Heart right ventricle (tissue), 16 donors: ENCODE measurements at regions not wholly inside any gene's neighbourhood (a gene's known extent, or its start where the extent isn't known, plus 50 kb on each side); places are given as distances from the start of the nearest gene placed in this dataset.
A peak's percentile ranks its signal among the peaks of the same experiment; 100 is the strongest.

ENCODE experiments used
- ATAC-seq, 8 donors: fragments of 200-7000 bp; cut with Tn5 transposase; one replicate each; pipeline ENCODE4 v1.9.1; 2020; ENCODE audit warnings: mild to moderate bottlenecking in 8 of 8, moderate library complexity in 8 of 8, moderate number of reproducible peaks in 1 of 8
- DNase-seq, 2 donors: peaks; one replicate each; pipeline ENCODE4 v3.0.0-alpha.2; 2020
- H3K27ac ChIP-seq, 10 donors: fragments of 200-600 bp; sonication (generic) in 2 of 10; one replicate each; pipeline versions ENCODE4 v1.5.0 to v1.8.0; 2020 to 2022; ENCODE audit warnings: mild to moderate bottlenecking in 3 of 10
- H3K27me3 ChIP-seq, 7 donors: fragments of 200-600 bp; one replicate each; pipeline ENCODE4 v1.8.0; 2021 to 2022; ENCODE audit warnings: mild to moderate bottlenecking in 2 of 7
- H3K36me3 ChIP-seq, 9 donors: fragments of 200-600 bp; sonication (generic) in 1 of 9; one replicate each; pipeline versions ENCODE4 v1.5.0 to v1.8.0; 2020 to 2022; ENCODE audit warnings: mild to moderate bottlenecking in 2 of 9
- H3K4me1 ChIP-seq, 9 donors: fragments of 200-600 bp; sonication (generic) in 1 of 9; one replicate each; pipeline versions ENCODE4 v1.5.0 to v1.8.0; 2020 to 2022; ENCODE audit warnings: mild to moderate bottlenecking in 4 of 9
- H3K4me3 ChIP-seq, 10 donors: fragments of 200-600 bp; sonication (generic) in 2 of 10; one replicate each; pipeline versions ENCODE4 v1.5.0 to v1.8.0; 2020 to 2022; ENCODE audit warnings: mild to moderate bottlenecking in 7 of 10, moderate library complexity in 2 of 10
- H3K9me3 ChIP-seq, 11 donors: fragments of 200-600 bp in 10 of 11; sonication (generic) in 2 of 11; one replicate each; pipeline versions ENCODE4 v1.5.0 to v1.8.0; 2013 to 2022; ENCODE audit warnings: mild to moderate bottlenecking in 2 of 11, control low read depth in 1 of 11, moderate library complexity in 1 of 11
- CTCF ChIP-seq, 9 donors: fragments of 200-600 bp; sonication (generic) in 2 of 9; IDR thresholded peaks; one replicate each; pipeline versions ENCODE4 v1.5.0 to v1.8.0; 2021 to 2022; ENCODE audit warnings: antibody characterized with exemption in 9 of 9, mild to moderate bottlenecking in 5 of 9, moderate library complexity in 1 of 9
- WGBS, 2 donors: extraction: QIAGEN DNeasy Blood & Tissue Kit; methylation state at CpG; one replicate each; pipeline ENCODE4 v1.1.7; 2013; ENCODE audit warnings: inconsistent platforms in 1 of 2; 5-methylcytosine and 5-hydroxymethylcytosine counted together
- intact Hi-C, 10 donors: fragments of 100-400 bp; cut with DNase I; formaldehyde crosslinking; loops; one replicate each; pipeline versions ENCODE4 v1.11.1 to v1.14.2; 2022
- donor health status: Arrhythmogenic right ventricular cardiomyopathy.
- donor health status: ischemic (EF 13 %, LVEDD 7.1; RV severe dilation, severe dysfunction).
- donor health status: healthy with polysubstance abuse.
- donor health status: DM: no; HTN: yes; CAD: no.
- donor health status: DM: no; HTN: no; CAD: no.
- donor health status: ischemic (EF 25% LVEDD 6.9; RV normal size, moderate dysfunction).
- donor health status: ischemic (EF 25% LVEDD 5.7; RV mildly dilated, moderate dysfunction).
- donor health status: healthy.
- donor health status: DM: yes; HTN: yes; CAD: no.
- donor health status: Ischemic cardiomyopathy.
- donor health status: ischemic (EF 35%, LVEDD 5.7; RV mildly dilated, moderate dysfunction).
- donor health status: nonischemic (EF 11% LVEDD 7.7; RV severe dilation, severe dysfunction).
- donor health status: DM: yes; HTN: yes; CAD: no.
- donor health status: PGD.
- donor health status: ischemic (EF 29% LVEDD 5.4; RV normal size, mild dysfunction).
- donor health status: nonischemic (EF 23%, LVEDD 6.1; RV moderate dilation, normal function).

- intact Hi-C loops = no loop called here
- no peaks in the 10 kb centered on the region for H3K36me3 ChIP-seq
- H3K9me3 ChIP-seq = peaks cover 0 to 10% (median 0%) of the 10 kb centered on the region in 11 donors
- no peak for TF ChIP-seq CTCF (IDR thresholded peaks at IDR 0.05)
- H3K27ac ChIP-seq = no peak overlapping the region
- WGBS, 2 donors = 51 to 62% methylated on average over 5 of the region's 5 CpGs
- H3K4me3 ChIP-seq = no peak overlapping the region
- DNase-seq (no peak), ATAC-seq (no peak)
- peaks cover 4 to 15% (median 13%) of the 10 kb centered on the region in 9 donors for H3K4me1 ChIP-seq
- H3K27me3 ChIP-seq = peaks cover 0 to 17% (median 0%) of the 10 kb centered on the region in 7 donors
Measured at GRCh38 chrX:13428053-13428786, 108.4 kb upstream of the ATXN3L start.

GRCh38 chrX:13427441-13428052 lies 107.7 kb upstream of the ATXN3L start:
- 84% methylated on average over 5 of the region's 5 CpGs for WGBS, 2 donors
- ATAC-seq (no peak), DNase-seq (no peak)
- TF ChIP-seq CTCF (IDR thresholded peaks at IDR 0.05) = no peak
- Histone ChIP-seq H3K36me3 (no peaks in the 10 kb centered on the region), H3K9me3 (peaks cover 0 to 10% (median 0%) of the 10 kb centered on the region in 11 donors), H3K4me3 (no peak overlapping the region), H3K4me1 (peaks cover 3 to 10% (median 7%) of the 10 kb centered on the region in 9 donors), H3K27ac (no peak overlapping the region), H3K27me3 (peaks cover 0 to 17% (median 0%) of the 10 kb centered on the region in 7 donors)
- intact Hi-C loops = no loop called here

- TF ChIP-seq CTCF (IDR thresholded peaks at IDR 0.05) = no peak
- Histone ChIP-seq H3K27me3 (peaks cover 0 to 18% (median 0%) of the 10 kb centered on the region in 7 donors), H3K27ac (peak overlapping the region in 1 of 10 donors; percentile 28), H3K36me3 (no peaks in the 10 kb centered on the region), H3K4me3 (no peak overlapping the region), H3K4me1 (peaks cover 0 to 4% (median 0%) of the 10 kb centered on the region in 9 donors), H3K9me3 (peaks cover 0 to 8% (median 0%) of the 10 kb centered on the region in 11 donors)
- no peak for DNase-seq
- intact Hi-C loops = loop anchor here in 1 of 10 donors (5.0 kb wide), 1 partner anchor 43 kb away; no protein-coding TSS in a partner anchor
- peak in 3 of 8 donors; percentile 39 to 77 (median 42) for ATAC-seq
- WGBS, 2 donors = 89 to 91% methylated on average over 4 of the region's 4 CpGs
Measured at GRCh38 chrX:13420545-13421183, 100.8 kb upstream of the ATXN3L start.

- DNase-seq = no peak
- no peak for TF ChIP-seq CTCF (IDR thresholded peaks at IDR 0.05)
- peaks cover 0 to 18% (median 0%) of the 10 kb centered on the region in 7 donors for H3K27me3 ChIP-seq
- peaks cover 0 to under 1% (median 0%) of the 10 kb centered on the region in 11 donors for H3K9me3 ChIP-seq
- intact Hi-C loops = loop anchor here in 1 of 10 donors (5.0 kb wide), 1 partner anchor 43 kb away; no protein-coding TSS in a partner anchor
- H3K4me1 ChIP-seq = peaks cover 0 to 4% (median 0%) of the 10 kb centered on the region in 9 donors
- no peaks in the 10 kb centered on the region for H3K36me3 ChIP-seq
- no peak overlapping the region for H3K4me3 ChIP-seq
- H3K27ac ChIP-seq = peak overlapping the region in 1 of 10 donors; percentile 28
- no peak for ATAC-seq
- WGBS, 2 donors = 97 to 98% methylated on average over 9 of the region's 9 CpGs
Measured at GRCh38 chrX:13419918-13420317, 100.1 kb upstream of the ATXN3L start.
